HS-27A (cell line): ENCODE measurements at regions not wholly inside any gene's neighbourhood (a gene's known extent, or its start where the extent isn't known, plus 50 kb on each side); places are given as distances from the start of the nearest gene placed in this dataset.
"Not testable (repeated sequence)": the region's sequence is repeated elsewhere in the genome, so short reads cannot be mapped to it uniquely, and the experiment has no call there.

Experiments
- DNase-seq: peaks from one replicate; pipeline ENCODE4 v3.0.0-alpha.2; 2012; ENCODE audit warnings: low read depth, missing footprints

DNA sequence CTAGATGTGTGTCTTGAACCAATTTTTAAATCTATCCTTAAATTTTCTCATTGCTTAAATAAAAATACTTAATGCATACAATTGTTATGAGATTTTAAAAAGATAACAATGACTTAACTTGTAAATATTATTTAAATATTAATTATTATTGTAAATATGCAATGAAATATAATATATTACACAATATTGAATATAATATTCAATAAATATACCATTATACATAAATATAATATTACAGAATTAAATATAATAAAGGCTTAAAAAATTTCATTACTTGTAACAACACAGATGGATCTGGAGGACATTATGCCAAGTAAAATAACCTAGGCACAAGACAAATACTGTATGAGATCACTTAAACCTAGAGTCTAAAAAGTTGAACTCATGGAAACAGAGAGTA, 1532.3 kb downstream of the PCDH9 start:
- no peak for DNase-seq

DNA sequence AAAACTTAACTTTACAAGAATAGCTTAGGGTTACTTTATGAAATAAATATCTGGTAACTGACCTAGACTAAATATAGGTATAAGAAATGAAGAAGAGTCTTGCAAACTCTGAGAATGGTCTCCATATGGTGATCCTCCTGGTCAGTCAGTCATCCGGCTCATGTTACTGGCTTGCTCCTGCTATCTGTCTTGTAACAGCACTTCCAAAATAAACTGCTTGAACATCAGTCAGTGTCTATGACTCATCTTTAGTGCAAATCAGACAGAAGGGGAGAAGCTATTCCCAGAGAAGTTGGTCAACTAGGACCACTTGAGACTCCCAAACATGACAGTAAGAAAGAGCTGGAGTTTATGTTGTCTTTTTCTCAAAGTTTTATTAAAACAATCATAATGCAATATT, 1550.9 kb downstream of the PCDH9 start:
- DNase-seq = no peak

DNA sequence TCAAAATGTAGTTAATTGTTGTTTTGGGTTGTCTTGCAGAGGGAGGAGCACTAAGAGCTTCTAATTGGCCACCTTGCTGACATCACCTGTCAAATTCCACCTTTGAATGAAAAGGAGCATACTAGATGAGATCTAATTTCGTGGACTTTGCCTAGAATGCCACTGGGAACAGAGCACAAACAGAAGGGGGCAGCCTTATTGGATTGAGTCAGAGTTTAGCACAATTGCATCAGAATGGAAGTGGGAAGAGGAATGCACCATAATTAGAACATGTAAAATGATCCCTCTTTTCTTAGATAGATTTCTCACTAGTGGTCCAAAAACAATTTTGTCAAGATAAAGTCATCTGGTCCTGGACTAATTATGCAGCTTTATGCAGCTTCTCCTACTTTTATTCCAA, 1552.2 kb downstream of the PCDH9 start:
- no peak for DNase-seq

DNA sequence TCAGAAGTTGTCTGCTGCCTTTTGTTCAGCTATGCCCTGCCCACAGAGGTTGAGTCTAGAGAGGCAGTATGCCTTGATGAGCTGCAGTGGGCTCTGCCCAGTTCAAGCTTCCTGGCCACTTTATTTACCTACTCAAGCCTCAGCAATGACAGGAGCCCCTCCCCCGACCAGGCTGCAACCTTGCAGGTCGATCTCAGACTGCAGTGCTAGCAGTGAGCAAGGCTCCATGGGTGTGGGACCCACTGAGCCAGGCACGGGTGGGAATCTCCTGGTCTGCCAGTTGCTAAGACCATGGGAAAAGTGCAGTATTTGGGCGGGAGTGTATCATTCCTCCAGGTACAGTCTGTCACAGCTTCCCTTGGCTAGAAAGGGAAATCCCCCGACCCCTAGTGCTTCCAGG, 1554.8 kb downstream of the PCDH9 start:
- DNase-seq = not testable (repeated sequence)

DNA sequence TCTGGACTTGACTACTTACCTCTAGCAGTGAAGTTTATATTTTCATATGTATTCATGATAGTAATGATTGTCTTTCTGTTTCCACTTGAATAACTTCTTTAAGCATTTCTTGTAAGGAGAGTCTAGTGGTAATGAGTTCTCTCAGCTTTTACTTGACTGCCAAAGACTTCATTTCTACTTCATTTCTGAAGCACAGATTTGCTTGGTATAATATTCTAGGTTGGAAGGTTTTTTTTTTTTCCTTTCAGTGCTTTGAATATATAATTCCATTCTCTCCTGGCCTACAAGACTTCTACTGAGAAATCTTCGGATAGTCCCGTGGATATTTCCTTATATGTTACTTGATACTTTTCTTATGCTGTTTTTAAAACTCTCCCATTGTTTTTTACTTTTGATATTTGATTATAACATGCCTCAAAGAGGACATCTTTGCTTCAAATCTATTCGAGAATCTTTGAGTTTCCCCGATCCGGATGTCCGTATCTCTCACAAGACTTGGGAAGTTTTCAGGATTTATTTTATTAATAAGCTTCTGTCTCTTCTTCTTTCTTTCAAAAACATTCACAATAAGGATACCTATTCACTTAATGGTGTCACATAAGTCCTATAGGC, 1560.0 kb downstream of the PCDH9 start:
- no peak for DNase-seq

DNA sequence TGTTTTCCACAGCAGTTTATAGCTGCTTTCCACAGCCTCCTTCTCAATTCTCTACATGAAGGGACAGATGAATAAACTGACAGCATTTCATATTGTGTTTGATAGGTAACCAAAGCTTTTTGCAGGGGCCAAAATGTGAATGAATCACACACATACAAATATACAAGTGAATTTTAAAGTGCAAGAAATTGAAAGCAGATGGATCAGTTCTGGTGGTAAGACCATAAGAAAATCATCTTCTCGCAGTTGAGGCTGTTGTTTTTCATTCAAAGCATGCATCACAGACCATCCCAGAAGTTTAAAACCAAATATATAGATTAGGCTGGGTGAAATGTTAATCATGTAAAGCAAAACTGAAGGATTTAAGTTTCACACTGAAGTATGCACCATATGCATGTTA, 1569.4 kb downstream of the PCDH9 start:
- DNase-seq = no peak

DNA sequence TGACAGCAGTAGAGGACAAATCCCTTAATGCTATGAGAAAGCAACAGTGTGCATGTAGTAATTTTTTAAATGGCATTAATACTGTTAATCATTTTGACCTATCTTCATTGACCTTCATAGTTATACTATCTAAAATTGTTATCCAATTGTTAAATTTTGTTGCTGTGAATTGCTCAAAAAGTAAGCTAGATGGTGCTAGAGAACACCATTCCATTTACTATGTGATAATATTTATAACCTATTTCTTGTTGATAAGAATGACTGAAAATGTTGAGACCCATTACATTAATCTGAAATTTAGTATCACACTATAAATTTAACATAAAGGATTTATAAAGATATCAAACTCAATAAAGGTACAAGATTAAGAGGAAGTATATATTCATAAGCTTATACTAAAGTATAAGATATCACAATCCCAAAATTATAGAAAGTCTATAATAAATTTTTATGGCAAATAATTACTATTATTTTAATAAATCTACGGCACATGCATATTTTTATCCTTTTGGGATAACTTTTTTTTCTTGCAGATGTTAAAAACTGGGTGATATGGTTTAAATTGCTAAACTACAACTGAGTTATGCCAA, 1573.3 kb downstream of the PCDH9 start:
- no peak for DNase-seq

DNA sequence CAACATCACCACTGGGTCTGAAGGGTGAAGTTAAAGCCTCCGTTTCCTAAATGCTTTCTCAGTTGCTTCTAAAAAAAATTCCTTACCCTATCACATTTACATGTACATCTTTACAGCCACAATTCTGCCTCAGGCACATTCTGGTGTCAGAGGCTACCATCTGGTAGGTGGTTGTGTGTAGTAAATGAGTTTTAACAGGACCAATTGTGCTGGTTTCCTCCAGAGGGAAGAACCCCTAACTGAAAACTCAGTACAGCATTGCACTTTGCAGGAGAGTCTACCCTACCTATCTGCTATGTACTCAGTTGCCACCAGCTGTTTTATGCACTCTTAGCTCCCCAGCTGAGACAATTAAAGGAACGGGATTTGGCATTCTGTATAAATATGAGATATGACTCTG, 1576.5 kb downstream of the PCDH9 start:
- no peak for DNase-seq

DNA sequence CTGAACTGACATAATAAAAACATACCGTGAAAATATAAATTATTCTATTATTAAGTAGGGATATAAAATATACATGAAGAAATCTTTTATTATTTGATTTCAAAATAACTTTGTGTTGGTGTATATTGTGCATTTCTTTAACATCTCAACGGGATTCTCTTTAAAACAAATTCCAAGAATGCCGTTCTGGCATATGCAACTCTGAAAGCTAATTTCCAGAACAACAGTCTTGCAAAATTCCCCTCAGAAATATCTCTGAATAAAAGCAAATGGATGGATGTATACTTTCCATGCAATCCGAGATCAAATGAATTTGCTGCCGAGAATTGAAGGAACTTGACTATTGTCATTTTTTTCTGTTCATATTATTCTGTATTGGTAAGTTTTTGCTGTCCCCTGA, 1579.8 kb downstream of the PCDH9 start:
- no peak for DNase-seq

DNA sequence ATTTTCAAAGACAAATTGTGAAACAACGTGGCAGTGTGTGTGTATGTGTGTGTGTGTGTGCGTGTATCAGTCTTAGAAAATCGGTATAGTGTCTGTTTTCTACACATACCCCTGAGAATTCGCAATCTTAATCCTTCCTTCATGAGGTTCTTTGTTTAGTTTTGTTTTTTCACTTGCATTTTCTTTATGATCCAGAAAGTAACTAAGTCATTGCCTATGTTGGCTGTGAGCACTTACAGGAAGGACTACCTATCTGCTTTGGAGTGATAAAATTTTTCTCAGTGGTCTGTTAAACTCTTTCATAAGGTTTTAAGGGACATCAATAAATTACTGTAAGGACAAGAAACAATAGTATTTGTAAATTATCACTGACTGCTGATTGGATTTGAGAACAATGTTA, 1587.1 kb downstream of the PCDH9 start:
- DNase-seq = no peak

DNA sequence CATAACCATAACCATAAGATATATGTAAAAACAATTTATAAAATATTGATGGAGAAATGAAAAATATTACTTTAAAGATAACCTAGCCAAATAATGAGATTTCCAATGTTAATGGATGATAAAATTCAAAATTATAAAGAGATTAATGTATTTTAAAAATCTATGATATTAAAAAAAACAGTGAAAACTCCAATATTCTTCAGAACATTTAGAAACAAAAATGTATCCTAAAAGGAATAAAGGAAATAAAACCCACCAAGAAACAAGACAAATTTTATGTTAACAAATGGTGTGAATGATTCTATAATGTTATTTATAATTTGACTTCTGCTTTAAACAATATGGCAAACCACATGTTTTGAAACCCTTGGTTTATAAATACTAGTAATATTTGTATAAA, 1587.8 kb downstream of the PCDH9 start:
- no peak for DNase-seq

DNA sequence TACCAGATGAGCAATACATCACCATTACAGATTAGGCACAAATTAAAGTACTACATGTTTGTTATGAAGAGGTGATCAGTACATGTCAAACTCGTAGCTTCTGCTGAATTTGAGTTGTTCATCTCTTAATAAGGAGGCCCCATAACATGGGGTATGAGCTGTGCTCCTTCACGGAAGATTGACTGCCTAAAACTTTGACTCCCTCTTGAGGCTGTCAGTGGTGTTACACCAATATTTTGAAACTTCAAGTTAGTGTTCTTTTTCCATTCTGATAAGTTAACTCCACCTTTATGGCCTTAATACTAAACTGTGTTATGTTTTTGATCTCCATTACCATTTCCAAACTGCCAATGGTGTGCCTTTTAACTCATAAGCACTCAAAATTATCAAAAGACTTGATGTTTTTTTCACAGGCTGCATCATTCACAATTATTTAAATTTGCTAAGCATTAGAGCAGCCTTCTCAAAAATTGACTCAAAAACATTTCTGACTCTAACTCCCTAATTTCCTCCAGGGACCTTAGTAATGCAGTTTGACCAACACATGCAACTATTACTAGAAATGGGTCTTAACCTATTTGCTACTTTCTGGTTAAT, 1591.5 kb downstream of the PCDH9 start:
- DNase-seq = peak; percentile 17

DNA sequence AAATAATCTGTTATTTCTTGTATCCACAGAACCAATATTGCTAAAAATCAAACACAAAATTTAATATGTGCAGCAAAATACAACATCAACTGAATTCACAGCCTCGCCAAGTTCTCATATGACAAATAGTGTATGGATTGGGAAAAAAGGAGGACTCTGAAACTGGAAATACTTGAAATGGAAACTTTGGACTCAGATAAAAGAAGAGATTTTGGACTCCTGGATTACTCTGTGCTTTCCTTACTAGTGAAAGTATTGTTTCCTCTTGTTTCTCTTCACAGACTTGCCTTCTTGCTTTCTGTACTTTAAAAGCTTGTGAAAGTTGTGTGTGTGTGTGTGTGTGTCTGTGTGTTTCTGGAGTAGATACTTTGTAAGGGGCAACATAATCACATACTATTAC, 1596.3 kb downstream of the PCDH9 start:
- no peak for DNase-seq

DNA sequence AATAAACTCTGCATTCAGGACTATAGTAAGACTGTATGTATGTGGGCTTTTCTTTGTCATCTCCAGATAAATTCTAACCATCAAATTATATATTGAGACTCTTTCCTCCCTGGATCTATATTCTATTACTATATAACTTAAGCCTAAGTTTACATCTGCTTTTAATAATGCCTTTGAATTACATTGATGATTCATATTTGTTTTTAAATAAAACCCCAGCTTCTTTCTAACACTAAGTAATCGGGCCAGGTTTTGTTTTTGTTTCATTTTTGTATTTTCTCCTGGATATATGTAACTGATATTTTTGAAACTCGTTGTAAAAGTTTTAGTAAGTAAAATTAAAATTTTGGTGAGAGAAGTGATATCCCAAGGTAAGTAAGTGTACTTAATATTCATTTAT, 1599.1 kb downstream of the PCDH9 start:
- no peak for DNase-seq

DNA sequence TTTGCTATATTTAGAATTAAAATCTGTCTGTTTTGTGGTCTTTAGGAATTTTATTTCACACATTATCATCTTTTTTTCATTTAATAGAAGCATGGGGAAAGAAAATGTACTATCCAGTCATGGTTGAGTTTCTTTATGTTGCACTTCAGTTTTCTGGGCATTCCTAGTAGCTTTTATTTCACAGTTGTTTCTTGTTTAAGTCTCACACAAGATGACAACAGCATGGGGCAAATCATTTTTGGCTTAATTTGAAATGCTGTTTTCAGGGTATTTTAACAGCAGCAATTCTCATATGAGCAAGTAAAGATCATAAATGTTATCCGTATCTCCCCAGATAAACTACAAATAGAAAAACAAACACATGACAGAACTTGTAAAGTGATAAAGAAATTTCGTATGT, 1600.2 kb downstream of the PCDH9 start:
- no peak for DNase-seq

DNA sequence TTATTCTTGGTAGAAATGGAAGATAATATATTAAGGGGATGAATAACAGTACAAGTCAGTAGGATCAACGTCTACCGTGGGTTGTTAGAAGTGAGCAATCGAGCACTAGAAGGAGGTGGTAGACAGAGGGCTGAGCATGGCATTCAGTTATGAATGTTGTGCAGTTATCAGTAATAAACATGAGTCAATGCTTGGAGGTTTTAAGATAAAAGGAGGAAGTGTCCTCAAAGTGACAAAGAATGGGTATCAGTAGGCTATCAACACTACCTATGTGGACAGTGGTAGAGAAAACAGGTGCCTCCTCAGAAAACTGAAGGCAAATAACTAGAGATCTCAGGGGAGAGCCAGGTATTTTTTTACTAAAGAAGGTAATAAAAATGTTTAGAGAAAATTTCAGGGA, 1607.0 kb downstream of the PCDH9 start:
- no peak for DNase-seq

DNA sequence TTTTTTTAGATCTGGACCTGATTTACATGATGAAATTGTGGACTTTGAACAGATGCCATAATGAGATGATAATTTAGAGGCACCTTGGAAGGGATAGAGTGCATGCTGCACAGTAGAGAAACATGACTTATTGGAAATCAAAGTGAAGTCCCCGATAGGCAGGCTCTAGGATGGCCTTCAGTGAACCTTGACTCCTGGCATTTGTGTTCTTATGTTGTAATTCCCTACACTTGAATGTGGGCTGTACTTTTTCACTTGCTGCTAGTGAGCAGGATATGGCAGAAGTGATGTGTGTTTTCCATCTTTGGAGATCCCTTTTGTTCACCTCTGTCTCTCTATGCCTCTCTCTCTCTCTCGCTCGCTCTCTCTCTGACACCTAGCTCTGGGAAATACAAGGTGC, 1614.6 kb downstream of the PCDH9 start:
- DNase-seq = no peak

DNA sequence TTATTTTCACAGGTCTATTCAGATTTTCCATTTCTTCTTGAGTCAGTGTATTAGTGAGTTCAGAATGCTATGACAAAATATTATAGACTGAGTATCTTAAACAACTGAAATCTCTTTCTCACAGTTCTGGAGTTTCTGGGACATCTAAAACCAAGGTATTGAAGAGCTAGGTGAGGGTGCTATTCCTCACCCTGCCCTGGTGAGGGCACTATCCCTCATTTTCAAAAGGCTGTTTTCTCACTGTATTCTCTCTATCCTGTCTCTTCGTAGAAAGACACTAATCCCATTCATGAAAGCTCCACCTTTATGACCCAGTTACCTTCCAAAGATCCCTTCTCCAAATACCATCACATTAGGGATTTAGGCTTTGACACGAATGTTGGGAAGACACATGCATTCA, 1617.1 kb downstream of the PCDH9 start:
- DNase-seq = no peak

DNA sequence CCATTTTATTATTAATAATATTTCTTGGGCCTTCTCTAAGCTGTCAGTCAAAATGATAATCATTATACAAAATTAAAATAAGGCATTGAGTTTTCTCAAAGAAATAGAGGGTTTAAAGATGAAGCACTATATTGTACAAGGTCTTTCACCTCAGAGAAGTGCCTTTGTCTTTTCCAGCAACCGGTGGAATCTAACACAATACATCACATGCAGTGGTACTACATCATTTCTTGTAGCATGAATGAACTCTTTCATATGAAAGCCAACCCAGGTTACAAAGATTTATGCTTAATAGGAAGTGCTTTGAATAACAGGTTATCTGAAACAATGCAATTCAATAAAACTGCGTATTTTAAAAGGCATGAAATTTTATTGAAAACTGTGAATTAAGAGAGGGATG, 1620.8 kb downstream of the PCDH9 start:
- no peak for DNase-seq

DNA sequence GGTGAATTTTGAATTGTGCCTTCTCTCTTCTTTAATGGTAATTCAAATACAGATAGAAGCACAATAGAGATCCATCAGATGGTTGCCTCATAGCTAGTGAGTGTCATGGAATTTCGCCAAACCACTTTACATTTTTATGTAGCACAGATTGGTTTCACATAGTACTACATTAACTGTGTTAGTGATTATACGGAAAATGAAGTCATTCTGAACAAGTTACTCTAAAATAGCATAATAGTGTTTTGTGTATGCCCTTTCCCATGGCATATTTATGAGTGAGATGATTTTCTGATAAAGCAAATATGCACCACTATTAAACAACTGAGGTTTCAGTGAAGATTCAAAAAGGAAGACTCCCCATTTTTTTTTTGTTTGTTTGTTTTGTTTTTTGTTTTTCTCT, 1623.5 kb downstream of the PCDH9 start:
- no peak for DNase-seq

DNA sequence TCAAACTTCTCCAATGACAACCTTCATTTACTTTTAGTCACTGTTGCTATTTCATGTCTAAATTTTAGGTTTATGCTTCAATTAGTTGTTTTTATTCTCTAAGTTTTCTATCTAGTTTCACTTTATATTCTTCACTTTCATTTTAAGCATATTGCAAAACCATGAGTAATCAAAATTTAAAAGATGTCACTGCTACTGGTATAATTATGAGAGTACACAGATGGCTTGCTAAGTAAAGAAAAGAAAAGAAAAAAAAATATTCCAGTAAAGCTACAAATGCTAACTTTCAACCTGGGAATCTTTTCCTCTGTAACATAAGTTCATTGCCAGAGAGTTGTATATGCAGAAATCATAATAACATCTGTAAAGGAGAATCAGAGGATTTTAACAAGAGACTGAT, 1624.7 kb downstream of the PCDH9 start:
- DNase-seq = no peak

DNA sequence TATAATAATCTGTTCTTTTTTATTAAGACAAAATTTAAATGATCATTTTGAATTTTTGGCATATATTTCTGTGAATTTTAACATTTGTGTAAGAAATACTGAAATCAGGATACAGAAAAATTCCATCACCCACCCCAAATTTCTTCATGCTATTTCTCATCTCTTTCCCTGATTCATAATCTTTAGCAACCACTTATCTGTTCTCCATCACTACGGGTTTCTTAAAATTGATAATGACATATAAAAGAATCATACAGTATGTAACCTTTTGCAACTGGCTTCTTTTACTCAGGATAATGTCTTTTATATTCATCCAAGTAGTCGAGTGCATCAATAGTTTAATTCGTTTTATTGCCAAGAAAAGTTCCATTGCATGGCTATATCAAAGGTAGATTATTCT, 1627.0 kb downstream of the PCDH9 start:
- no peak for DNase-seq

DNA sequence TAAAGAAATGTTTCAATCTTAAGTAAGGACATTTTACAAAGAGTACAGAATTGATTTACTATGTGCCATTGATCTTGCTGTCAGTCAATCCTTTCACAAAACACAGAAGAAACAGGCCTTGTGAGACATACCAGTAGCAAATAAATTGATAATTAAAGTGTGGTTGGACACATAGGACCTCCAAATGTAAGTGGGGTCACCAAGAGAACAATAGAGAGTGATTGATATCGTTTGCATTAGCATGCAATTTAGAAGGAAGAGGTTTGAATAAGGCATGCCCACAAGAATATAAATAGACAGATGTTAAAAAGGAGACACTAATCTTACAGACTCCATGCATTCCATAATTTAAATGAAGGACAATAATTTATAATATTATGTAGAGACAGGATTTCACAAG, 1628.3 kb downstream of the PCDH9 start:
- no peak for DNase-seq

DNA sequence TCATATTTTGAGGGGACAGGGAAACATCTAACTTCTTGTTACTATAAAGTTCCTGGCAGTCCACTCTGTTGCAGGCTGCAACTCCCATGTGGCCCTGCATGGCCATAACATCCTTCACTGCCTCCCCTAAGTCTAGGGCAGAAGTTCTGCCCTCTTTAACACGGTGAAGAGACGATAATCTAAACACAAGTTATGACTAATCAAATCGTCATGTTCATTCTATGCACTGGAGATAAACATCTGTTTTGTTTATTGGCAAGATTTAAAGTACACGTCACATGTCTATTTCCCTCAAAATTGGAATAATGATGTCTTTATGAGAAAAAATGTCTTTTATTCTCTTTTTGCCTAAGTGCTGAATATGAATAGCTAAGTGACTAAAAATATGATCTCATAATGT, 1629.4 kb downstream of the PCDH9 start:
- no peak for DNase-seq
